Heart left ventricle (tissue), 16 donors: ENCODE measurements at regions not wholly inside any gene's neighbourhood (a gene's known extent, or its start where the extent isn't known, plus 50 kb on each side); places are given as distances from the start of the nearest gene placed in this dataset.

Experiments
- ATAC-seq, 4 donors: fragments of 200-7000 bp; cut with Tn5 transposase; one replicate each; pipeline ENCODE4 v1.9.1; 2020 to 2022; ENCODE audit warnings: moderate library complexity in 4 of 4, mild to moderate bottlenecking in 3 of 4, moderate number of reproducible peaks in 1 of 4
- DNase-seq, 5 donors: peaks; one replicate each; pipeline ENCODE4 v3.0.0-alpha.2; 2020
- H3K27ac ChIP-seq, 12 donors: fragments of 200-600 bp; sonication (generic) in 4 of 12; one replicate each; pipeline versions ENCODE4 v1.5.0 to v1.8.0; 2016 to 2022; ENCODE audit warnings: mild to moderate bottlenecking in 2 of 12
- H3K27me3 ChIP-seq, 9 donors: fragments of 200-600 bp; sonication (generic) in 2 of 9; one replicate each; pipeline versions ENCODE4 v1.5.1 to v1.8.0; 2016 to 2022; ENCODE audit warnings: mild to moderate bottlenecking in 3 of 9
- H3K36me3 ChIP-seq, 9 donors: fragments of 200-600 bp; sonication (generic) in 2 of 9; one replicate each; pipeline versions ENCODE4 v1.5.0 to v1.8.0; 2018 to 2022; ENCODE audit warnings: mild to moderate bottlenecking in 2 of 9
- H3K4me1 ChIP-seq, 12 donors: fragments of 200-600 bp; sonication (generic) in 4 of 12; one replicate each; pipeline versions ENCODE4 v1.5.0 to v1.8.0; 2016 to 2022; ENCODE audit warnings: mild to moderate bottlenecking in 3 of 12
- H3K4me3 ChIP-seq, 12 donors: fragments of 200-600 bp; sonication (generic) in 4 of 12; one replicate each; pipeline versions ENCODE4 v1.5.0 to v1.8.0; 2017 to 2022; ENCODE audit warnings: mild to moderate bottlenecking in 9 of 12, moderate library complexity in 4 of 12
- H3K9me3 ChIP-seq, 12 donors: fragments of 200-600 bp; sonication (generic) in 4 of 12; one replicate each; pipeline versions ENCODE4 v1.5.0 to v1.8.0; 2016 to 2022; ENCODE audit warnings: mild to moderate bottlenecking in 1 of 12
- CTCF ChIP-seq, 12 donors: fragments of 200-600 bp; sonication (generic) in 4 of 12; IDR thresholded peaks; one replicate each; pipeline versions ENCODE4 v1.5.0 to v1.8.0; 2018 to 2022; ENCODE audit warnings: antibody characterized with exemption in 12 of 12, mild to moderate bottlenecking in 5 of 12
- POLR2A ChIP-seq, 2 donors: fragments of 450-650 bp; IDR thresholded peaks; one replicate each; pipeline ENCODE4 v1.6.1; 2017; ENCODE audit warnings: antibody characterized with exemption in 2 of 2, mild to moderate bottlenecking in 2 of 2, moderate library complexity in 2 of 2
- WGBS, 4 donors: extraction: QIAGEN DNeasy Blood & Tissue Kit in 2 of 4; methylation state at CpG; one replicate each; pipeline versions ENCODE4 v1.1.5 to v1.1.7; 2013 to 2018; 5-methylcytosine and 5-hydroxymethylcytosine counted together
- intact Hi-C, 10 donors: fragments of 100-400 bp; cut with DNase I; formaldehyde crosslinking; loops; one replicate each; pipeline versions ENCODE4 v1.11.1 to v1.14.2; 2022
- donor health status: ischemic (EF 13 %, LVEDD 7.1; RV severe dilation, severe dysfunction).
- donor health status: healthy with polysubstance abuse.
- donor health status: DM: no; HTN: yes; CAD: no.
- donor health status: DM: no; HTN: no; CAD: no.
- donor health status: ischemic (EF 25% LVEDD 6.9; RV normal size, moderate dysfunction).
- donor health status: ischemic (EF 25% LVEDD 5.7; RV mildly dilated, moderate dysfunction).
- donor health status: healthy.
- donor health status: DM: yes; HTN: yes; CAD: no.
- donor health status: ischemic (EF 35%, LVEDD 5.7; RV mildly dilated, moderate dysfunction).
- donor health status: nonischemic (EF 11% LVEDD 7.7; RV severe dilation, severe dysfunction).
- donor health status: DM: yes; HTN: yes; CAD: no.
- donor health status: PGD.
- donor health status: ischemic (EF 29% LVEDD 5.4; RV normal size, mild dysfunction).
- donor health status: nonischemic (EF 23%, LVEDD 6.1; RV moderate dilation, normal function).

- intact Hi-C loops: no loop called here
- peaks cover 0 to 10% (median 0%) of the 10 kb centered on the region in 12 donors for H3K9me3 ChIP-seq
- no peak for DNase-seq
- H3K36me3 ChIP-seq: no peaks in the 10 kb centered on the region
- WGBS, 4 donors: 65 to 85% (median 77%) methylated on average over 1 of the region's 1 CpG
- H3K4me1 ChIP-seq: no peaks in the 10 kb centered on the region
- H3K4me3 ChIP-seq: no peak overlapping the region
- TF ChIP-seq POLR2A (IDR thresholded peaks at IDR 0.05) (no peak), CTCF (IDR thresholded peaks at IDR 0.05) (no peak)
- H3K27ac ChIP-seq: no peak overlapping the region
- H3K27me3 ChIP-seq: no peaks in the 10 kb centered on the region
- ATAC-seq: no peak
These were observed 180.3 kb upstream of the GUCY1A2 start for GRCh38 chr11:107198490-107199007.

- WGBS, 4 donors: 59 to 70% (median 62%) methylated on average over 2 of the region's 2 CpGs
- no peaks in the 10 kb centered on the region for H3K36me3 ChIP-seq
These were observed 179.7 kb upstream of the GUCY1A2 start for GRCh38 chr11:107197932-107198331.

GRCh38 chr11:107196732-107197131, 178.5 kb upstream of the GUCY1A2 start:
- H3K27me3 ChIP-seq: no peaks in the 10 kb centered on the region
- no peak for ATAC-seq
- no peak for TF ChIP-seq POLR2A (IDR thresholded peaks at IDR 0.05)
- TF ChIP-seq CTCF (IDR thresholded peaks at IDR 0.05): no peak
- intact Hi-C loops: no loop called here
- H3K4me1 ChIP-seq: no peaks in the 10 kb centered on the region
- H3K9me3 ChIP-seq: peaks cover 0 to 28% (median 9%) of the 10 kb centered on the region in 12 donors
- no peak overlapping the region for H3K4me3 ChIP-seq
- H3K36me3 ChIP-seq: no peaks in the 10 kb centered on the region
- no peak overlapping the region for H3K27ac ChIP-seq
- 69 to 95% (median 82%) methylated on average over 1 of the region's 1 CpG for WGBS, 4 donors
- DNase-seq: no peak

More at GRCh38 chr11:107197932-107198331, 179.7 kb upstream of the GUCY1A2 start:
- intact Hi-C loops: no loop called here
- DNase-seq (no peak), ATAC-seq (no peak)
- TF ChIP-seq CTCF (IDR thresholded peaks at IDR 0.05): no peak
- no peak for TF ChIP-seq POLR2A (IDR thresholded peaks at IDR 0.05)
- no peaks in the 10 kb centered on the region for H3K4me1 ChIP-seq
- H3K27me3 ChIP-seq: no peaks in the 10 kb centered on the region
- peaks cover 0 to 16% (median 3%) of the 10 kb centered on the region in 12 donors for H3K9me3 ChIP-seq
- H3K4me3 ChIP-seq: no peak overlapping the region
- no peak overlapping the region for H3K27ac ChIP-seq

GRCh38 chr11:107184986-107185385, 166.7 kb upstream of the GUCY1A2 start:
- DNase-seq (no peak), ATAC-seq (no peak)
- no peak for TF ChIP-seq CTCF (IDR thresholded peaks at IDR 0.05)
- H3K9me3 ChIP-seq: no peaks in the 10 kb centered on the region
- intact Hi-C loops: no loop called here
- H3K27me3 ChIP-seq: no peaks in the 10 kb centered on the region
- H3K27ac ChIP-seq: no peak overlapping the region
- H3K36me3 ChIP-seq: no peaks in the 10 kb centered on the region
- no peaks in the 10 kb centered on the region for H3K4me1 ChIP-seq
- H3K4me3 ChIP-seq: no peak overlapping the region
